PFSK-1 (cell line): ENCODE measurements at regions not wholly inside any gene's neighbourhood (a gene's known extent, or its start where the extent isn't known, plus 50 kb on each side); places are given as distances from the start of the nearest gene placed in this dataset.

Experiments used
- FOXP2 ChIP-seq: optimal IDR thresholded peaks from 2 replicates; pipeline ENCODE3; 2011; ENCODE audit warnings: borderline replicate concordance, control low read depth, inconsistent platforms; ENCODE audit not compliant: insufficient read depth; ENCODE audit errors: extremely low read length, extremely low read depth
- POLR2AphosphoS5 ChIP-seq: IDR thresholded peaks from 2 replicates; pipeline ENCODE4 v1.6.1; 2012; ENCODE audit warnings: low read depth, mild to moderate bottlenecking, control low read depth, low read length, moderate library complexity
- REST ChIP-seq, 2 experiments: IDR thresholded peaks; 2 replicates each; pipeline versions ENCODE4 v1.6.1 to v1.8.0; 2011 to 2012; ENCODE audit warnings: low read depth in 2 of 2, low read length in 2 of 2, control low read depth in 1 of 2, inconsistent platforms in 1 of 2, mild to moderate bottlenecking in 1 of 2, moderate library complexity in 1 of 2; ENCODE audit not compliant: insufficient read depth in 1 of 2
- SIN3A ChIP-seq: IDR thresholded peaks from 2 replicates; pipeline ENCODE4 v1.6.1; 2012; ENCODE audit warnings: mild to moderate bottlenecking, low read length, moderate library complexity, borderline replicate concordance; ENCODE audit not compliant: insufficient read depth
- TAF1 ChIP-seq: IDR thresholded peaks from 2 replicates; pipeline ENCODE4 v1.6.1; 2012; ENCODE audit warnings: low read length, control low read depth, borderline replicate concordance; ENCODE audit not compliant: insufficient read depth

DNA sequence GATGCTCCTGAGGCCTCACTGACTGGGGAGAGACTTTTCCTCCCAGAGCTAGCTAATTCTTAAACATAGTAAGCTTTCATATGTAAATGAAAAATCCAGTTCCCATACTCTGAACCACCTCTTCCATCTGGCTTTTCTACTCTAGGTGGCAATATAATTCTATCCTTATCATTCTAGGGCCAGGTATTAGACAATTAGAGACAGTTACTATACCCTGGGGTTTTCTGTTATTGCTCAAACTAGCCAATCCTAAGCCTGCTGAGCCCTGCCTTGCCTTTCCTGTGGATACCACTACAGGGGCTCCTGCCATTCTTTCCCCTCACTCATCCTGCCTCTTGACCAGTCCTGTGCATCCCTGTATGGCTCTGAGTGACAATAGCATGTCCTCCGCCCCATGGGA is 552.0 kb downstream of the STIM2 start:
- TF ChIP-seq FOXP2: no peak
- no peak for TF ChIP-seq POLR2AphosphoS5
- TF ChIP-seq REST (IDR thresholded peaks at IDR 0.05; ENCODE audit: insufficient read depth in 1 of 2, low read depth in 2 of 2, low read length in 2 of 2): no peak
- TF ChIP-seq TAF1: no peak
- TF ChIP-seq SIN3A: no peak

GRCh38 chr4:27414887-27415731 is 554.5 kb downstream of the STIM2 start:
- TF ChIP-seq TAF1 (no peak), POLR2AphosphoS5 (no peak), REST (IDR thresholded peaks at IDR 0.05; ENCODE audit: insufficient read depth in 1 of 2, low read depth in 2 of 2, low read length in 2 of 2) (no peak), FOXP2 (no peak)

- TF ChIP-seq POLR2AphosphoS5: no peak
- no peak for TF ChIP-seq SIN3A
- no peak for TF ChIP-seq TAF1
- no peak for TF ChIP-seq FOXP2
- no peak for TF ChIP-seq REST (IDR thresholded peaks at IDR 0.05; ENCODE audit: insufficient read depth in 1 of 2, low read depth in 2 of 2, low read length in 2 of 2)
Measured at GRCh38 chr4:27428661-27429060, 568.0 kb downstream of the STIM2 start.

DNA sequence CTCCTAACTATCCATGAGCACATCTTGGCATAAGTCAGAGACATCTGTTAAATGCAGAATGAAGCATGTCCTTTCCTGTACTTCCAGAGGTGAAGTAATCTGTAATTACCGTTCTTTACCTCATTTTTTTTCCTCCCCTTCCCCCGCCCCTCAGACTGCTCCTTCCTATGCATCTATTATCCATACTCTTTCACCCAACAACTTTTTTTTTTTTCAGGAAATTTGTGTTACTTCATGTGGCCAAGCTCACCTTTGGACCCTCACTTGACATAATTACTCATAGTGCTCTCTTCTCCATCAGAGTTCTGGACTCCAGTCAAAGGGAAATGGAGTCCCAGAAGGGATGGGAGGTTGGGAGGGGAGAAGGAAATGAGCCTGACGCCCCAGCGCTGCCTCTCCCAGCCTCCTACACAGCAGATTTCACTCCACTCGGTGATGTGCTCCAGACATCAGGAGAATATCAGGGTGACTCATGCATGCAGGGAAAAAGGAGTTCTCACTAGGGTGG is 568.8 kb downstream of the STIM2 start:
- TF ChIP-seq SIN3A (no peak), REST (IDR thresholded peaks at IDR 0.05; ENCODE audit: insufficient read depth in 1 of 2, low read depth in 2 of 2, low read length in 2 of 2) (no peak), POLR2AphosphoS5 (no peak), TAF1 (no peak), FOXP2 (no peak)

DNA sequence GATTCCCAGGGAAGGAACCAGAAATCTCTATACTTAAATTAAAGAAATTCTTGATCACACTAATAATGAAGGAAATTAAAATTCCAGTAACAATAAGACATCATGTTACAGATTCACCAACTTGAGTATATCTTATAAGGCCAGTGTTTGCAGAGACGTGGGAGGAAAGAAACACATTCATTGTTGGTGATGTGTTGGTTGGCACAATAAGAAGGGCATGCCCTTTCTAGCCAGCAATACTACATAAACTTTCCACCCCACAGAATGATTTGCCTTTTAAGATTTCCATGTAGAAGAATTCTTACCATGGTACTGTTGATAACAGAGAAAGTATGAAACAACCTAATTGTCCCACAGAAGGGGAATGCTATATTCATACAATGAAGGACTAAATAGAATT is 581.5 kb downstream of the STIM2 start:
- TF ChIP-seq TAF1 (no peak), SIN3A (no peak), REST (IDR thresholded peaks at IDR 0.05; ENCODE audit: insufficient read depth in 1 of 2, low read depth in 2 of 2, low read length in 2 of 2) (no peak), FOXP2 (no peak), POLR2AphosphoS5 (no peak)
